Stomach (tissue), 8 donors: ENCODE measurements at regions not wholly inside any gene's neighbourhood (a gene's known extent, or its start where the extent isn't known, plus 50 kb on each side); places are given as distances from the start of the nearest gene placed in this dataset.

Experiments used
- DNase-seq, 2 donors: peaks; one replicate each; pipeline versions ENCODE4 v3.0.0 to v3.0.0-alpha.2; 2013 to 2019
- H3K27ac ChIP-seq, 5 donors: fragments of 200-600 bp in 4 of 5; sonication (generic) in 4 of 5; one replicate each; pipeline ENCODE4 v1.5.1; 2013 to 2019; ENCODE audit warnings: mild to moderate bottlenecking in 1 of 5, moderate library complexity in 1 of 5
- H3K27me3 ChIP-seq, 3 donors: fragments of 200-600 bp; sonication (generic); one replicate each; pipeline ENCODE4 v1.5.1; 2017 to 2019; ENCODE audit warnings: mixed run types in 1 of 3
- H3K36me3 ChIP-seq, 4 donors: fragments of 200-600 bp; sonication (generic); 1 replicate in 3 of 4; 2 replicates in 1 of 4; pipeline ENCODE4 v1.5.1; 2016 to 2019
- H3K4me1 ChIP-seq, 4 donors: fragments of 200-600 bp; sonication (generic); one replicate each; pipeline ENCODE4 v1.5.1; 2016 to 2019
- H3K4me3 ChIP-seq, 4 donors: fragments of 200-600 bp; sonication (generic) in 3 of 4; one replicate each; pipeline ENCODE4 v1.5.1; 2016 to 2019; ENCODE audit warnings: mild to moderate bottlenecking in 1 of 4
- H3K9me3 ChIP-seq, 4 donors: fragments of 200-600 bp; sonication (generic); one replicate each; pipeline ENCODE4 v1.5.1; 2016 to 2019
- EP300 ChIP-seq: sonication (generic); formaldehyde crosslinking; IDR thresholded peaks from one replicate; pipeline ENCODE4 v1.6.1; 2017; ENCODE audit warnings: antibody characterized with exemption
- POLR2A ChIP-seq, 4 donors: fragments of 450-650 bp; IDR thresholded peaks; one replicate each; pipeline ENCODE4 v1.6.1; 2016; ENCODE audit warnings: antibody characterized with exemption in 4 of 4, control low read depth in 2 of 4, mild to moderate bottlenecking in 1 of 4, moderate library complexity in 1 of 4
- POLR2AphosphoS5 ChIP-seq, 3 donors: sonication (generic); formaldehyde crosslinking; IDR thresholded peaks; one replicate each; pipeline ENCODE4 v1.6.1; 2016; ENCODE audit warnings: antibody characterized with exemption in 3 of 3
- WGBS, 5 donors: extraction: QIAGEN DNeasy Blood & Tissue Kit in 3 of 5; methylation state at CpG; one replicate each; pipeline versions ENCODE4 v1.1.5 to v1.1.7; 2013 to 2018; 5-methylcytosine and 5-hydroxymethylcytosine counted together
- intact Hi-C: fragments of 100-400 bp; cut with DNase I; formaldehyde crosslinking; loops from one replicate; pipeline ENCODE4 v1.15.1; 2023; ENCODE audit warnings: low total_unique reads
- TF ChIP-seq, protein P1 (sequence below), 7 experiments: fragments of 450-650 bp in 4 of 7; fragments of 200-600 bp in 3 of 7; sonication (generic) in 3 of 7; IDR thresholded peaks; one replicate each; pipeline ENCODE4 v1.5.1; 2016 to 2019; ENCODE audit warnings: antibody characterized with exemption in 7 of 7, control low read depth in 2 of 7, mild to moderate bottlenecking in 1 of 7
- donor health status: healthy with polysubstance abuse.
- donor health status: Bipolar disorder and iron deficiency.
- donor health status: healthy.

DNA sequence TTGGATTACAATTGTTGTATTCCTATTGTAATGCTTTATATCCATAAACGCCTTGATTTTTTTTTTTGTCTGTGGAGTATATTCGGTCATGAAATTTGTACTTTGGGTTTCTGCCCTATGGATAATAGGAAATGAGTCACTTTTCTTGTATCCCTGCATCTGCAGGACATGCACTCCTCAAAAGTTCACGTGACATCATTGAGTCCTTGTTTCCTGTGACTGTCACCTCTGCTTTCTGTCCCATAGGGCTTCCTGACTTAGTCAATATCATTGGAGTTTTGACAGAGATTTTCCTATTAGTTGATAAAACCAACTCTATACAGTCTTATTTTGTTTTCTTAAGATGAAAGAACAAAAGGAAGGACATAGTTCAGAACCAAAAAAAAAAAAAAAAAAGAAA is 356.3 kb downstream of the MAT2B start:
- DNase-seq = no peak
- Histone ChIP-seq H3K9me3 (peaks cover 0 to 2% (median under 1%) of the 10 kb centered on the region in 4 donors), H3K4me3 (no peak overlapping the region), H3K36me3 (no peaks in the 10 kb centered on the region), H3K27ac (no peak overlapping the region), H3K4me1 (no peaks in the 10 kb centered on the region), H3K27me3 (no peaks in the 10 kb centered on the region)
- 55 to 75% (median 73%) methylated on average over 3 of the region's 3 CpGs for WGBS, 5 donors
- TF ChIP-seq EP300 (no peak), POLR2AphosphoS5 (IDR thresholded peaks at IDR 0.05) (no peak), POLR2A (IDR thresholded peaks at IDR 0.05) (no peak)
- TF ChIP-seq, protein P1, sequence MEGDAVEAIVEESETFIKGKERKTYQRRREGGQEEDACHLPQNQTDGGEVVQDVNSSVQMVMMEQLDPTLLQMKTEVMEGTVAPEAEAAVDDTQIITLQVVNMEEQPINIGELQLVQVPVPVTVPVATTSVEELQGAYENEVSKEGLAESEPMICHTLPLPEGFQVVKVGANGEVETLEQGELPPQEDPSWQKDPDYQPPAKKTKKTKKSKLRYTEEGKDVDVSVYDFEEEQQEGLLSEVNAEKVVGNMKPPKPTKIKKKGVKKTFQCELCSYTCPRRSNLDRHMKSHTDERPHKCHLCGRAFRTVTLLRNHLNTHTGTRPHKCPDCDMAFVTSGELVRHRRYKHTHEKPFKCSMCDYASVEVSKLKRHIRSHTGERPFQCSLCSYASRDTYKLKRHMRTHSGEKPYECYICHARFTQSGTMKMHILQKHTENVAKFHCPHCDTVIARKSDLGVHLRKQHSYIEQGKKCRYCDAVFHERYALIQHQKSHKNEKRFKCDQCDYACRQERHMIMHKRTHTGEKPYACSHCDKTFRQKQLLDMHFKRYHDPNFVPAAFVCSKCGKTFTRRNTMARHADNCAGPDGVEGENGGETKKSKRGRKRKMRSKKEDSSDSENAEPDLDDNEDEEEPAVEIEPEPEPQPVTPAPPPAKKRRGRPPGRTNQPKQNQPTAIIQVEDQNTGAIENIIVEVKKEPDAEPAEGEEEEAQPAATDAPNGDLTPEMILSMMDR (IDR thresholded peaks at IDR 0.05) = no peak
- intact Hi-C loops = no loop called here

DNA sequence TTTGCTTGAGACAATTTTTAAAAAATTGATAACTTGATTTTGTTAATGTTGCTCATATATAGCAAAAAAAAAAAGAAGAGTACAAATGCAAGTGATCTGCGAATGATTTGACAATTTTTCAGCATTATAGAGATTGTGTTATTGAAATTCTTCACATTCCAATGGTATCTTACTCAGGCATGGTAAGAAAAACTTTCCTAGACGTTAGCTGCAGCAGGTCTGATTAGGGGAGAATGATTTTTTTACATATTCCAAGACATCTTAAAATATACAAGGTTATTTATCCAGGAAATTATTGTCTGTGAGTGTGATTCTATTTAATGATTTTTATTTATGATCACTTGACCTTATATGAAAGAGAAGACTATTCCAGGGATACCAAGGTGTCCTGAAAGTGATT is 361.9 kb downstream of the MAT2B start:
- DNase-seq = no peak
- no peak overlapping the region for H3K27ac ChIP-seq
- intact Hi-C loops = no loop called here
- WGBS, 5 donors = 21 to 44% (median 37%) methylated on average over 2 of the region's 2 CpGs
- H3K4me1 ChIP-seq = no peaks in the 10 kb centered on the region
- H3K4me3 ChIP-seq = no peak overlapping the region
- TF ChIP-seq EP300 (no peak), POLR2AphosphoS5 (IDR thresholded peaks at IDR 0.05) (no peak), POLR2A (IDR thresholded peaks at IDR 0.05) (no peak)
- TF ChIP-seq, protein P1 (IDR thresholded peaks at IDR 0.05) = no peak
- no peaks in the 10 kb centered on the region for H3K36me3 ChIP-seq
- no peaks in the 10 kb centered on the region for H3K9me3 ChIP-seq
- H3K27me3 ChIP-seq = no peaks in the 10 kb centered on the region

DNA sequence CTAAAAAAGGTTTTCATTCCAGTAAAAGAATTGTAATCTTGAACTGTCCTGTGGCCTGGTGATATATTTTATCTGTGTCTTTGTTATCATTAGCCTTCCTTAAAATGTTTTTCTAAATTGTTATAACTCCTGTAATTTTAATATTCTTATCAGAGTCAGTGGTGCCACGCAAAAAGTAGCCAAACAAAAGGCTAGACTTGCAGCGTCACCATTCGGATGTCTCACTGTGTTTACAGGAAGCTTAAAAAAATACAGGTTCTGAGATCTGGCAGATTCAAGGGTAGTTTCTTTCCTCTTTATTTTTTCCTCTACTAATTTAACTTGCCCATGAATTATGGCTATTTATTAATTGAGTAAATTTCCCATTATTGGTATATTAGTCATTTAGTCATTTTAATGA is 362.3 kb downstream of the MAT2B start:
- Histone ChIP-seq H3K27ac (no peak overlapping the region), H3K27me3 (no peaks in the 10 kb centered on the region), H3K4me3 (no peak overlapping the region), H3K9me3 (no peaks in the 10 kb centered on the region), H3K36me3 (no peaks in the 10 kb centered on the region), H3K4me1 (no peaks in the 10 kb centered on the region)
- TF ChIP-seq POLR2AphosphoS5 (IDR thresholded peaks at IDR 0.05) = no peak
- TF ChIP-seq EP300 = no peak
- TF ChIP-seq, protein P1 (IDR thresholded peaks at IDR 0.05) = no peak
- no peak for TF ChIP-seq POLR2A (IDR thresholded peaks at IDR 0.05)
- 27 to 51% (median 41%) methylated on average over 3 of the region's 3 CpGs for WGBS, 5 donors
- no peak for DNase-seq
- intact Hi-C loops = no loop called here

DNA sequence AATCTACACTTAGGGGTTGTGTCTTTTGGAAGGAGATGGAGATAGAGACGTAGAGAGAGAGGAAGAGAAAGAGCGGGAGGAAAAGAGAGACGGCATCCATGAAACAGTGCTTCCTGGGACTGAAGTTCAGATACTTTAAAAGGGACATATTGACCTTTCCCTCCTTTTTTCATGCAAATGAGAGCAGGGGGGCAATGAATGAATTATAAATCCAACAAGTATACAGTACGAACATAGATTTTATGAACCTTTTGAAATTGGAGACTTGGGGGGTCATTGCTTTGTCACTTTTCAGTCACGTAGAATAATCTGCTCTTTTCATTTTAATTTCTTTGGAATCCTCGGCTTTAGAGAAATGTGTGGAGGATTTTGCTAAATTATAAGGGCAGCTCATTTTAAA is 364.2 kb downstream of the MAT2B start:
- H3K9me3 ChIP-seq = no peaks in the 10 kb centered on the region
- no peak for TF ChIP-seq EP300
- TF ChIP-seq, protein P1 (IDR thresholded peaks at IDR 0.05) = no peak
- no peak for TF ChIP-seq POLR2A (IDR thresholded peaks at IDR 0.05)
- TF ChIP-seq POLR2AphosphoS5 (IDR thresholded peaks at IDR 0.05) = no peak
- 68 to 79% (median 76%) methylated on average over 6 of the region's 6 CpGs for WGBS, 5 donors
- no peak overlapping the region for H3K4me3 ChIP-seq
- H3K36me3 ChIP-seq = no peaks in the 10 kb centered on the region
- H3K27me3 ChIP-seq = no peaks in the 10 kb centered on the region
- intact Hi-C loops = no loop called here
- no peak for DNase-seq
- no peaks in the 10 kb centered on the region for H3K4me1 ChIP-seq
- H3K27ac ChIP-seq = no peak overlapping the region
